ENCODE measurements at regions not wholly inside any gene's neighbourhood (a gene's known extent, or its start where the extent isn't known, plus 50 kb on each side); places are given as distances from the start of the nearest gene placed in this dataset.

GRCh38 chr7:24476227-24476626 lies 97.0 kb upstream of the PALS2 start:
- DNase-seq (ENCODE audit: low read depth), result no peak

GRCh38 chr7:24477398-24478136 lies 95.7 kb upstream of the PALS2 start:
- DNase-seq (ENCODE audit: low read depth), result no peak

- no peak for DNase-seq (ENCODE audit: low read depth)
These were observed 95.1 kb upstream of the PALS2 start for GRCh38 chr7:24478137-24478655.

GRCh38 chr7:24480501-24480900 lies 92.8 kb upstream of the PALS2 start:
- DNase-seq (ENCODE audit: low read depth), result no peak

- DNase-seq (ENCODE audit: low read depth), result no peak
These were observed 89.4 kb upstream of the PALS2 start for GRCh38 chr7:24483804-24484203.

GRCh38 chr7:24492576-24492975 lies 80.7 kb upstream of the PALS2 start:
- DNase-seq (ENCODE audit: low read depth), result no peak

GRCh38 chr7:24494832-24495231 lies 78.4 kb upstream of the PALS2 start:
- no peak for DNase-seq (ENCODE audit: low read depth)

- no peak for DNase-seq (ENCODE audit: low read depth)
These were observed 77.2 kb upstream of the PALS2 start for GRCh38 chr7:24496036-24496435.

- DNase-seq (ENCODE audit: low read depth), result no peak
These were observed 74.8 kb upstream of the PALS2 start for GRCh38 chr7:24498439-24498838.

- DNase-seq (ENCODE audit: low read depth), result no peak
These were observed 73.4 kb upstream of the PALS2 start for GRCh38 chr7:24499871-24500270.

- no peak for DNase-seq (ENCODE audit: low read depth)
These were observed 72.7 kb upstream of the PALS2 start for GRCh38 chr7:24500599-24500998.

GRCh38 chr7:24501009-24501408 lies 72.2 kb upstream of the PALS2 start:
- DNase-seq (ENCODE audit: low read depth), result no peak

- no peak for DNase-seq (ENCODE audit: low read depth)
These were observed 71.7 kb upstream of the PALS2 start for GRCh38 chr7:24501443-24502134.

GRCh38 chr7:24502135-24502488 lies 71.1 kb upstream of the PALS2 start:
- no peak for DNase-seq (ENCODE audit: low read depth)

GRCh38 chr7:24503506-24503905 lies 69.7 kb upstream of the PALS2 start:
- DNase-seq (ENCODE audit: low read depth), result no peak

GRCh38 chr7:24504040-24504439 lies 69.2 kb upstream of the PALS2 start:
- no peak for DNase-seq (ENCODE audit: low read depth)

- DNase-seq (ENCODE audit: low read depth), result no peak
These were observed 68.4 kb upstream of the PALS2 start for GRCh38 chr7:24504836-24505235.

- DNase-seq (ENCODE audit: low read depth), result no peak
These were observed 67.3 kb upstream of the PALS2 start for GRCh38 chr7:24505968-24506367.

- DNase-seq (ENCODE audit: low read depth), result no peak
These were observed 64.9 kb upstream of the PALS2 start for GRCh38 chr7:24508316-24508715.

GRCh38 chr7:24510759-24511158 lies 62.5 kb upstream of the PALS2 start:
- DNase-seq (ENCODE audit: low read depth), result no peak

GRCh38 chr7:24517166-24517565 lies 56.1 kb upstream of the PALS2 start:
- no peak for DNase-seq (ENCODE audit: low read depth)

GRCh38 chr7:24521917-24522623 lies 51.2 kb upstream of the PALS2 start:
- no peak for DNase-seq (ENCODE audit: low read depth)

Measured in stimulated activated CD8-positive, alpha-beta memory T cell treated with anti-CD3 and anti-CD28 coated beads, Interleukin-12 subunit alpha, Interleukin-12 subunit beta, amount 100 ng/mL, for 1 hour (primary cell).